Caco-2 (cell line): ENCODE measurements at regions not wholly inside any gene's neighbourhood (a gene's known extent, or its start where the extent isn't known, plus 50 kb on each side); places are given as distances from the start of the nearest gene placed in this dataset.
A peak's percentile ranks its signal among the peaks of the same experiment; 100 is the strongest.

Experiments used
- BruUV-seq: library from RNA; stranded (reverse); fragments of 400-500 nt; replicated peaks from 2 replicates; lab custom pipeline; 2021; lab: Mats Ljungman, UMichigan
- CTCF ChIA-PET: fragments of 300-600 bp; sonication (Branson Sonifier 250); formaldehyde crosslinking; loops from one replicate; lab custom pipeline; 2022; ENCODE audit warnings: antibody characterized with exemption; lab: Charles Lee
- POLR2A ChIA-PET: fragments of 300-600 bp; sonication (Branson Sonifier 250); formaldehyde crosslinking; loops from one replicate; lab custom pipeline; 2022; ENCODE audit warnings: antibody characterized with exemption; lab: Charles Lee
- DNase-seq, 2 experiments: peaks; one replicate each; pipeline versions ENCODE4 v3.0.0 to v3.0.0-alpha.2; 2020 to 2022
- H3K27me3 ChIP-seq: replicated peaks from 2 replicates; pipeline ENCODE4 v1.6.0; 2011; ENCODE audit warnings: low read length; ENCODE audit not compliant: control insufficient read depth, insufficient read depth
- H3K36me3 ChIP-seq: 2 replicates; pipeline ENCODE4 v1.5.1; 2011; ENCODE audit warnings: low read length; ENCODE audit not compliant: control insufficient read depth, insufficient read depth
- H3K4me1 ChIP-seq: fragments of 250-450 bp; sonication (Bioruptor Pico); 2 replicates; pipeline ENCODE4 v1.5.1; 2020; ENCODE audit warnings: mild to moderate bottlenecking
- H3K4me3 ChIP-seq: 2 replicates; pipeline ENCODE4 v1.5.1; 2011; ENCODE audit warnings: low read depth, mild to moderate bottlenecking, control low read depth, low read length
- H3K9me3 ChIP-seq: fragments of 250-450 bp; sonication (Bioruptor Pico); 2 replicates; pipeline ENCODE4 v1.5.1; 2020; ENCODE audit warnings: mild to moderate bottlenecking, moderate library complexity
- H3K27ac Mint-ChIP-seq: one replicate; pipeline ENCODE4 v1.8.0; 2022; ENCODE audit warnings: mixed read lengths; ENCODE audit not compliant: unreplicated experiment
- H3K27me3 Mint-ChIP-seq: one replicate; pipeline ENCODE4 v1.8.0; 2022; ENCODE audit warnings: mixed read lengths; ENCODE audit not compliant: insufficient read depth, unreplicated experiment
- H3K36me3 Mint-ChIP-seq: one replicate; pipeline ENCODE4 v1.8.0; 2022; ENCODE audit warnings: mild to moderate bottlenecking, mixed read lengths; ENCODE audit not compliant: insufficient read depth, unreplicated experiment
- H3K4me1 Mint-ChIP-seq: one replicate; pipeline ENCODE4 v1.8.0; 2022; ENCODE audit warnings: low read depth, mixed read lengths; ENCODE audit not compliant: unreplicated experiment
- H3K4me3 Mint-ChIP-seq: one replicate; pipeline ENCODE4 v1.8.0; 2022; ENCODE audit warnings: mild to moderate bottlenecking, moderate library complexity, mixed read lengths; ENCODE audit not compliant: unreplicated experiment
- H3K9me3 Mint-ChIP-seq: one replicate; pipeline ENCODE4 v1.8.0; 2022; ENCODE audit warnings: mixed read lengths; ENCODE audit not compliant: unreplicated experiment
- intact Hi-C: fragments of 100-400 bp; cut with micrococcal nuclease; formaldehyde crosslinking; loops from one replicate; pipeline ENCODE4 v1.10.0; 2022; ENCODE audit not compliant: unreplicated experiment
- TF ChIP-seq, protein P1 (sequence below), 2 experiments: fragments of 200-600 bp in 1 of 2; IDR thresholded peaks; 1 replicate in 1 of 2; 2 replicates in 1 of 2; pipeline versions ENCODE4 v1.5.1 to v1.8.0; 2011 to 2022; ENCODE audit warnings: antibody characterized with exemption in 1 of 2, control low read depth in 1 of 2, inconsistent platforms in 1 of 2, low read depth in 1 of 2, low read length in 1 of 2, mild to moderate bottlenecking in 1 of 2, moderate library complexity in 1 of 2; ENCODE audit not compliant: insufficient read depth in 1 of 2, severe bottlenecking in 1 of 2, unreplicated experiment in 1 of 2

- Mint-ChIP-seq H3K27me3 (no peaks in the 10 kb centered on the region), H3K27ac (no peak overlapping the region), H3K9me3 (no peaks in the 10 kb centered on the region), H3K4me3 (no peak overlapping the region), H3K4me1 (peaks cover 6% of the 10 kb centered on the region), H3K36me3 (no peaks in the 10 kb centered on the region)
- H3K4me3 ChIP-seq, result no peak overlapping the region
- intact Hi-C loops, result no loop called here
- ChIA-PET CTCF (no interaction called here), POLR2A (no interaction called here)
- no peaks in the 10 kb centered on the region for H3K9me3 ChIP-seq
- 0 out of 2 replicates have a peak, but pooled peaks cover 3% of the 10 kb centered on the region for H3K4me1 ChIP-seq
- TF ChIP-seq, protein P1, sequence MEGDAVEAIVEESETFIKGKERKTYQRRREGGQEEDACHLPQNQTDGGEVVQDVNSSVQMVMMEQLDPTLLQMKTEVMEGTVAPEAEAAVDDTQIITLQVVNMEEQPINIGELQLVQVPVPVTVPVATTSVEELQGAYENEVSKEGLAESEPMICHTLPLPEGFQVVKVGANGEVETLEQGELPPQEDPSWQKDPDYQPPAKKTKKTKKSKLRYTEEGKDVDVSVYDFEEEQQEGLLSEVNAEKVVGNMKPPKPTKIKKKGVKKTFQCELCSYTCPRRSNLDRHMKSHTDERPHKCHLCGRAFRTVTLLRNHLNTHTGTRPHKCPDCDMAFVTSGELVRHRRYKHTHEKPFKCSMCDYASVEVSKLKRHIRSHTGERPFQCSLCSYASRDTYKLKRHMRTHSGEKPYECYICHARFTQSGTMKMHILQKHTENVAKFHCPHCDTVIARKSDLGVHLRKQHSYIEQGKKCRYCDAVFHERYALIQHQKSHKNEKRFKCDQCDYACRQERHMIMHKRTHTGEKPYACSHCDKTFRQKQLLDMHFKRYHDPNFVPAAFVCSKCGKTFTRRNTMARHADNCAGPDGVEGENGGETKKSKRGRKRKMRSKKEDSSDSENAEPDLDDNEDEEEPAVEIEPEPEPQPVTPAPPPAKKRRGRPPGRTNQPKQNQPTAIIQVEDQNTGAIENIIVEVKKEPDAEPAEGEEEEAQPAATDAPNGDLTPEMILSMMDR (IDR thresholded peaks at IDR 0.05; ENCODE audit: insufficient read depth in 1 of 2, low read depth in 1 of 2, low read length in 1 of 2, severe bottlenecking in 1 of 2, unreplicated experiment in 1 of 2), result no peak
- DNase-seq, result no peak
- no peaks in the 10 kb centered on the region for H3K27me3 ChIP-seq
- H3K36me3 ChIP-seq, result no peaks in the 10 kb centered on the region
- no TSS peak for BruUV-seq
Measured at GRCh38 chr14:65354131-65354530, 58.4 kb upstream of the FUT8 start.

DNA sequence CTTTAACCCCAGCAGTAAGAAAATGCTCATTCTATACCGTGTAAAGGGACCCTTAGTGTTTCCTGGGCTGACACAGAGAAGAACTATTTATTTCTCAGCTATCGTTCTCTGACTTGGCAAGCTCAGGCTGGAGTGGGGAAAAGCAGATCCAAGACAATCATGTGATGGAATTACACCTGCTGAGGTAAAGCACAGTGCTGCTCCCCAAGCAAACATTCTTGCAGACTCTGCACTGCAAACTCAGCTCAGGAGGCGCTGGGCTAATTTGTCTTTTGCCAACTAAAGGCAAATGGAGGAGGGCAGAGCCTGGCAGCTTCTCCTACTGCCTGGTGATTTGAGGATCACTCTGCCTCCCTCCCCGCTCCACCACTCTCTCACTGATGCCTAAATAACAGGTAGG lies 57.8 kb upstream of the FUT8 start:
- Histone ChIP-seq H3K4me3 (no peak overlapping the region), H3K9me3 (no peaks in the 10 kb centered on the region), H3K27me3 (no peaks in the 10 kb centered on the region), H3K4me1 (peaks cover 3% of the 10 kb centered on the region; the same call in 1 of the 2 replicates), H3K36me3 (no peaks in the 10 kb centered on the region)
- Mint-ChIP-seq H3K27ac (no peak overlapping the region), H3K9me3 (no peaks in the 10 kb centered on the region), H3K27me3 (no peaks in the 10 kb centered on the region), H3K36me3 (no peaks in the 10 kb centered on the region), H3K4me1 (peaks cover 12% of the 10 kb centered on the region), H3K4me3 (no peak overlapping the region)
- ChIA-PET CTCF (no interaction called here), POLR2A (no interaction called here)
- TF ChIP-seq, protein P1 (IDR thresholded peaks at IDR 0.05; ENCODE audit: insufficient read depth in 1 of 2, low read depth in 1 of 2, low read length in 1 of 2, severe bottlenecking in 1 of 2, unreplicated experiment in 1 of 2), result no peak
- intact Hi-C loops, result no loop called here
- BruUV-seq, result no TSS peak
- DNase-seq, result no peak

- Histone ChIP-seq H3K27me3 (no peaks in the 10 kb centered on the region), H3K9me3 (no peaks in the 10 kb centered on the region), H3K4me1 (peaks cover 10% of the 10 kb centered on the region; the same call in 1 of the 2 replicates), H3K4me3 (no peak overlapping the region), H3K36me3 (no peaks in the 10 kb centered on the region)
- DNase-seq, result peak in 1 of 2 experiments; percentile 58
- TF ChIP-seq, protein P1 (IDR thresholded peaks at IDR 0.05; ENCODE audit: insufficient read depth in 1 of 2, low read depth in 1 of 2, low read length in 1 of 2, severe bottlenecking in 1 of 2, unreplicated experiment in 1 of 2), result no peak
- no TSS peak for BruUV-seq
- Mint-ChIP-seq H3K4me3 (no peak overlapping the region), H3K36me3 (no peaks in the 10 kb centered on the region), H3K27ac (no peak overlapping the region), H3K27me3 (no peaks in the 10 kb centered on the region), H3K9me3 (no peaks in the 10 kb centered on the region), H3K4me1 (peaks cover 12% of the 10 kb centered on the region)
- ChIA-PET CTCF (no interaction called here), POLR2A (no interaction called here)
- intact Hi-C loops, result no loop called here
Measured at GRCh38 chr14:65356327-65356836, 56.1 kb upstream of the FUT8 start.
